AG04450 (cell line): ENCODE measurements at regions not wholly inside any gene's neighbourhood (a gene's known extent, or its start where the extent isn't known, plus 50 kb on each side); places are given as distances from the start of the nearest gene placed in this dataset.

Experiments used
- CTCF ChIA-PET: fragments of 300-600, 350-600 bp; formaldehyde crosslinking; extraction: SDS; loops from one replicate; lab custom pipeline; 2022; ENCODE audit warnings: antibody characterized with exemption, inconsistent platforms; lab: Charles Lee
- POLR2A ChIA-PET: fragments of 350-600 bp; formaldehyde crosslinking; extraction: SDS; loops from one replicate; lab custom pipeline; 2021; ENCODE audit warnings: antibody characterized with exemption, inconsistent platforms; lab: Yijun Ruan, JAX
- DNase-seq: peaks from one replicate; pipeline ENCODE4 v3.0.0-alpha.2; 2011; ENCODE audit warnings: low read depth, low spot score
- H3K27ac ChIP-seq: one replicate; pipeline ENCODE4 v1.5.1; 2012; ENCODE audit warnings: low read depth, low read length, control low read depth
- H3K27me3 ChIP-seq: one replicate; pipeline ENCODE4 v1.6.0; 2012; ENCODE audit warnings: low read length; ENCODE audit not compliant: control insufficient read depth, insufficient read depth
- H3K4me3 ChIP-seq: 2 replicates; pipeline ENCODE4 v1.5.1; 2011; ENCODE audit warnings: mild to moderate bottlenecking, low read depth, low read length, control low read depth
- H3K9me3 ChIP-seq: 2 replicates; pipeline ENCODE4 v1.5.1; 2012; ENCODE audit warnings: low read length; ENCODE audit not compliant: control insufficient read depth, insufficient read depth
- CTCF ChIP-seq: IDR thresholded peaks from 2 replicates; pipeline ENCODE4 v1.5.1; 2011; ENCODE audit warnings: low read depth, low read length, control low read depth, inconsistent platforms

- Histone ChIP-seq H3K4me3 (no peak overlapping the region), H3K27ac (no peak overlapping the region), H3K27me3 (no peaks in the 10 kb centered on the region), H3K9me3 (no peaks in the 10 kb centered on the region)
- no peak for DNase-seq
- POLR2A ChIA-PET, result no interaction called here
- TF ChIP-seq CTCF, result no peak
- CTCF ChIA-PET, result no interaction called here
These were observed 389.3 kb downstream of the STK39 start for GRCh38 chr2:167858086-167858485.

- POLR2A ChIA-PET, result no interaction called here
- CTCF ChIA-PET, result no interaction called here
These were observed 390.0 kb downstream of the STK39 start for GRCh38 chr2:167857416-167857815.

GRCh38 chr2:167856190-167856589 lies 391.2 kb downstream of the STK39 start:
- no peak for TF ChIP-seq CTCF
- Histone ChIP-seq H3K27ac (no peak overlapping the region), H3K4me3 (no peak overlapping the region), H3K9me3 (no peaks in the 10 kb centered on the region), H3K27me3 (no peaks in the 10 kb centered on the region)
- ChIA-PET POLR2A (no interaction called here), CTCF (interaction anchor here (1.7 kb wide), 1 partner anchor 262 kb away, joined by 11 read pairs; no protein-coding TSS in a partner anchor)
- DNase-seq, result no peak

More at GRCh38 chr2:167857416-167857815, 390.0 kb downstream of the STK39 start:
- no peak for DNase-seq
- Histone ChIP-seq H3K27ac (no peak overlapping the region), H3K4me3 (no peak overlapping the region), H3K9me3 (no peaks in the 10 kb centered on the region), H3K27me3 (no peaks in the 10 kb centered on the region)
- no peak for TF ChIP-seq CTCF

GRCh38 chr2:167855211-167855610 lies 392.2 kb downstream of the STK39 start:
- Histone ChIP-seq H3K27ac (no peak overlapping the region), H3K9me3 (no peaks in the 10 kb centered on the region), H3K27me3 (no peaks in the 10 kb centered on the region), H3K4me3 (no peak overlapping the region)
- POLR2A ChIA-PET, result no interaction called here
- TF ChIP-seq CTCF, result no peak
- no peak for DNase-seq
- CTCF ChIA-PET, result interaction anchor here (1.1 to 1.7 kb wide), 2 partner anchors 10 to 263 kb away, joined by 3 to 11 read pairs; no protein-coding TSS in a partner anchor

GRCh38 chr2:167853717-167854116 lies 393.7 kb downstream of the STK39 start:
- no peaks in the 10 kb centered on the region for H3K9me3 ChIP-seq
- CTCF ChIA-PET, result no interaction called here
- no peak for TF ChIP-seq CTCF
- POLR2A ChIA-PET, result no interaction called here
- H3K27ac ChIP-seq, result no peak overlapping the region
- H3K27me3 ChIP-seq, result no peaks in the 10 kb centered on the region
- DNase-seq, result no peak
- H3K4me3 ChIP-seq, result no peak overlapping the region
